ENCODE measurements at regions not wholly inside any gene's neighbourhood (a gene's known extent, or its start where the extent isn't known, plus 50 kb on each side); places are given as distances from the start of the nearest gene placed in this dataset.

GRCh38 chr2:144085016-144085415, 434.9 kb downstream of the ZEB2 start:
- no peak for DNase-seq (ENCODE audit: low read depth in 2 of 3, low spot score in 1 of 3)

- DNase-seq (ENCODE audit: low read depth in 2 of 3, low spot score in 1 of 3): no peak
These were observed 435.7 kb downstream of the ZEB2 start for GRCh38 chr2:144084114-144084661.

- DNase-seq (ENCODE audit: low read depth in 2 of 3, low spot score in 1 of 3): no peak
These were observed 436.7 kb downstream of the ZEB2 start for GRCh38 chr2:144083211-144083610.

GRCh38 chr2:144082777-144083176, 437.1 kb downstream of the ZEB2 start:
- no peak for DNase-seq (ENCODE audit: low read depth in 2 of 3, low spot score in 1 of 3)

- DNase-seq (ENCODE audit: low read depth in 2 of 3, low spot score in 1 of 3): no peak
These were observed 437.6 kb downstream of the ZEB2 start for GRCh38 chr2:144082327-144082726.

GRCh38 chr2:144081272-144081671, 438.6 kb downstream of the ZEB2 start:
- no peak for DNase-seq (ENCODE audit: low read depth in 2 of 3, low spot score in 1 of 3)

- DNase-seq (ENCODE audit: low read depth in 2 of 3, low spot score in 1 of 3): no peak
These were observed 440.1 kb downstream of the ZEB2 start for GRCh38 chr2:144079803-144080202.

GRCh38 chr2:144078802-144079724, 440.9 kb downstream of the ZEB2 start:
- DNase-seq (ENCODE audit: low read depth in 2 of 3, low spot score in 1 of 3): no peak

GRCh38 chr2:144078106-144078505, 441.8 kb downstream of the ZEB2 start:
- DNase-seq (ENCODE audit: low read depth in 2 of 3, low spot score in 1 of 3): no peak

- no peak for DNase-seq (ENCODE audit: low read depth in 2 of 3, low spot score in 1 of 3)
These were observed 445.5 kb downstream of the ZEB2 start for GRCh38 chr2:144074450-144074849.

- no peak for DNase-seq (ENCODE audit: low read depth in 2 of 3, low spot score in 1 of 3)
These were observed 448.5 kb downstream of the ZEB2 start for GRCh38 chr2:144071461-144071860.

- DNase-seq (ENCODE audit: low read depth in 2 of 3, low spot score in 1 of 3): no peak
These were observed 452.4 kb downstream of the ZEB2 start for GRCh38 chr2:144067506-144067905.

GRCh38 chr2:144063602-144064001, 456.3 kb downstream of the ZEB2 start:
- DNase-seq (ENCODE audit: low read depth in 2 of 3, low spot score in 1 of 3): no peak

- no peak for DNase-seq (ENCODE audit: low read depth in 2 of 3, low spot score in 1 of 3)
These were observed 465.0 kb downstream of the ZEB2 start for GRCh38 chr2:144054911-144055310.

GRCh38 chr2:144052083-144052482, 467.8 kb downstream of the ZEB2 start:
- DNase-seq (ENCODE audit: low read depth in 2 of 3, low spot score in 1 of 3): no peak

- no peak for DNase-seq (ENCODE audit: low read depth in 2 of 3, low spot score in 1 of 3)
These were observed 470.8 kb downstream of the ZEB2 start for GRCh38 chr2:144049137-144049536.

GRCh38 chr2:144048631-144049060, 471.3 kb downstream of the ZEB2 start:
- DNase-seq (ENCODE audit: low read depth in 2 of 3, low spot score in 1 of 3): no peak

GRCh38 chr2:144042751-144043150, 477.2 kb downstream of the ZEB2 start:
- DNase-seq (ENCODE audit: low read depth in 2 of 3, low spot score in 1 of 3): no peak

GRCh38 chr2:144041612-144042011, 478.3 kb downstream of the ZEB2 start:
- DNase-seq (ENCODE audit: low read depth in 2 of 3, low spot score in 1 of 3): no peak

GRCh38 chr2:144040834-144041233, 479.1 kb downstream of the ZEB2 start:
- no peak for DNase-seq (ENCODE audit: low read depth in 2 of 3, low spot score in 1 of 3)

GRCh38 chr2:144032566-144032965, 487.4 kb downstream of the ZEB2 start:
- no peak for DNase-seq (ENCODE audit: low read depth in 2 of 3, low spot score in 1 of 3)

- DNase-seq (ENCODE audit: low read depth in 2 of 3, low spot score in 1 of 3): no peak
These were observed 489.1 kb downstream of the ZEB2 start for GRCh38 chr2:144030791-144031190.

GRCh38 chr2:144027593-144027992, 492.3 kb downstream of the ZEB2 start:
- DNase-seq (ENCODE audit: low read depth in 2 of 3, low spot score in 1 of 3): no peak
